SK-N-SH (cell line): ENCODE measurements at regions not wholly inside any gene's neighbourhood (a gene's known extent, or its start where the extent isn't known, plus 50 kb on each side); places are given as distances from the start of the nearest gene placed in this dataset.

Source experiments
- EZH2phosphoT487 ChIP-seq: fragments of 200-600 bp; sonication (generic); IDR thresholded peaks from 2 replicates; pipeline ENCODE4 v1.6.1; 2017; ENCODE audit warnings: low read depth, mixed run types, mild to moderate bottlenecking, antibody characterized with exemption, moderate library complexity, borderline replicate concordance
- FOXM1 ChIP-seq: IDR thresholded peaks from 2 replicates; pipeline ENCODE4 v1.4.0; 2012; ENCODE audit warnings: low read depth, mild to moderate bottlenecking
- GATA2 ChIP-seq: sonication (generic); formaldehyde crosslinking; IDR thresholded peaks from 2 replicates; pipeline ENCODE4 v1.5.0; 2020; ENCODE audit warnings: mild to moderate bottlenecking, missing genetic modification reagents
- POLR2AphosphoS5 ChIP-seq: IDR thresholded peaks from 2 replicates; pipeline ENCODE4 v1.6.1; 2012; ENCODE audit warnings: low read depth, low read length
- RCOR1 ChIP-seq: fragments of 150-350 bp; IDR thresholded peaks from 2 replicates; pipeline ENCODE4 v1.6.1; 2017; ENCODE audit warnings: antibody characterized with exemption, low read length
- SIN3A ChIP-seq: IDR thresholded peaks from 2 replicates; pipeline ENCODE4 v1.6.1; 2012; ENCODE audit warnings: low read depth, mild to moderate bottlenecking, low read length, moderate library complexity, borderline replicate concordance
- TCF12 ChIP-seq: IDR thresholded peaks from 2 replicates; pipeline ENCODE4 v1.4.0; 2012
- TF ChIP-seq, protein P1 (sequence below): fragments of 200-600 bp; sonication (generic); IDR thresholded peaks from 2 replicates; pipeline ENCODE4 v1.6.1; 2017; ENCODE audit warnings: antibody characterized with exemption, mild to moderate bottlenecking, moderate library complexity
- TF ChIP-seq, protein P2 (sequence below): fragments of 150-350 bp; IDR thresholded peaks from 2 replicates; pipeline ENCODE4 v1.6.1; 2017; ENCODE audit warnings: antibody characterized with exemption, low read length, low read depth, borderline replicate concordance

DNA sequence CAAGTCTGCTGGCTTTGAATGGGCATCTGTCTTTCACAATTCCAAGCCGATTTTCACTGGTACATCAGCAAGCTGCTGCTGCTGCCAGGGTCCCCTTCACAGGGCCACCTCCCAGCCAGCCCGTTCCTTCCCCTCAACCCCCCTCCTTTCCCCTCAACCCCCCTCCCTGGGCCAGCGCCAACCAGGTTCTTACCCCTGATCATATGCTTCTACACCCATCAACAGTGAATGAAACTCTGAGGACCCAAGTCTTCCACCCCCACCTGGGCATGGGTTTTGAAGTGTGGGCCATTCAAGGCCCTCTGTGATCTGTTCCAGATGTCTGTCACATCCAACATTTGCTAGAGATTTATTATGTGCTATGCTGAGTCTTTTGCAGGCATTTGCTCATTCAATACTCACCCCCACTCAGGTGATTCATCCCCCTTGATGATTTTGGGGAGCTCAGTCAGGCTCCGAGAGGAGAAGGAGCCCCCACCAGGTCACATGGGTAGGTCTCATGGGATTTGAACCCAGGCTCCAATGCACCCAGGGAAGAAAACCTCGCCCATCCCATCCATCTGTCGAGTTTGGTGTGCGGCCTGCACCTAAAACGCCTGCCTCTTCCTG, 52.7 kb upstream of the FOXK1 start:
- TF ChIP-seq, protein P1, sequence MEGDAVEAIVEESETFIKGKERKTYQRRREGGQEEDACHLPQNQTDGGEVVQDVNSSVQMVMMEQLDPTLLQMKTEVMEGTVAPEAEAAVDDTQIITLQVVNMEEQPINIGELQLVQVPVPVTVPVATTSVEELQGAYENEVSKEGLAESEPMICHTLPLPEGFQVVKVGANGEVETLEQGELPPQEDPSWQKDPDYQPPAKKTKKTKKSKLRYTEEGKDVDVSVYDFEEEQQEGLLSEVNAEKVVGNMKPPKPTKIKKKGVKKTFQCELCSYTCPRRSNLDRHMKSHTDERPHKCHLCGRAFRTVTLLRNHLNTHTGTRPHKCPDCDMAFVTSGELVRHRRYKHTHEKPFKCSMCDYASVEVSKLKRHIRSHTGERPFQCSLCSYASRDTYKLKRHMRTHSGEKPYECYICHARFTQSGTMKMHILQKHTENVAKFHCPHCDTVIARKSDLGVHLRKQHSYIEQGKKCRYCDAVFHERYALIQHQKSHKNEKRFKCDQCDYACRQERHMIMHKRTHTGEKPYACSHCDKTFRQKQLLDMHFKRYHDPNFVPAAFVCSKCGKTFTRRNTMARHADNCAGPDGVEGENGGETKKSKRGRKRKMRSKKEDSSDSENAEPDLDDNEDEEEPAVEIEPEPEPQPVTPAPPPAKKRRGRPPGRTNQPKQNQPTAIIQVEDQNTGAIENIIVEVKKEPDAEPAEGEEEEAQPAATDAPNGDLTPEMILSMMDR, result no peak
- peak; percentile 7; the same call in 1 of the 2 replicates for TF ChIP-seq TCF12
- TF ChIP-seq FOXM1, result no peak
- TF ChIP-seq POLR2AphosphoS5, result no peak
- no peak for TF ChIP-seq EZH2phosphoT487
- TF ChIP-seq, protein P2, sequence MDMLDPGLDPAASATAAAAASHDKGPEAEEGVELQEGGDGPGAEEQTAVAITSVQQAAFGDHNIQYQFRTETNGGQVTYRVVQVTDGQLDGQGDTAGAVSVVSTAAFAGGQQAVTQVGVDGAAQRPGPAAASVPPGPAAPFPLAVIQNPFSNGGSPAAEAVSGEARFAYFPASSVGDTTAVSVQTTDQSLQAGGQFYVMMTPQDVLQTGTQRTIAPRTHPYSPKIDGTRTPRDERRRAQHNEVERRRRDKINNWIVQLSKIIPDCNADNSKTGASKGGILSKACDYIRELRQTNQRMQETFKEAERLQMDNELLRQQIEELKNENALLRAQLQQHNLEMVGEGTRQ, result no peak
- no peak for TF ChIP-seq SIN3A
- no peak for TF ChIP-seq RCOR1
- no peak for TF ChIP-seq GATA2 (CRISPR knock-in tag)
